HG02970 (cell line): ENCODE measurements at regions not wholly inside any gene's neighbourhood (a gene's known extent, or its start where the extent isn't known, plus 50 kb on each side); places are given as distances from the start of the nearest gene placed in this dataset.

Experiments
- ATAC-seq: cut with Tn5 transposase; IDR thresholded peaks from one replicate; pipeline ENCODE4 v1.9.1; 2021; ENCODE audit warnings: mild to moderate bottlenecking, moderate library complexity, moderate number of reproducible peaks; ENCODE audit not compliant: unreplicated experiment, low FRiP score

- ATAC-seq, result no peak
These were observed 314.0 kb upstream of the KCNJ16 start for GRCh38 chr17:69761011-69761410.

DNA sequence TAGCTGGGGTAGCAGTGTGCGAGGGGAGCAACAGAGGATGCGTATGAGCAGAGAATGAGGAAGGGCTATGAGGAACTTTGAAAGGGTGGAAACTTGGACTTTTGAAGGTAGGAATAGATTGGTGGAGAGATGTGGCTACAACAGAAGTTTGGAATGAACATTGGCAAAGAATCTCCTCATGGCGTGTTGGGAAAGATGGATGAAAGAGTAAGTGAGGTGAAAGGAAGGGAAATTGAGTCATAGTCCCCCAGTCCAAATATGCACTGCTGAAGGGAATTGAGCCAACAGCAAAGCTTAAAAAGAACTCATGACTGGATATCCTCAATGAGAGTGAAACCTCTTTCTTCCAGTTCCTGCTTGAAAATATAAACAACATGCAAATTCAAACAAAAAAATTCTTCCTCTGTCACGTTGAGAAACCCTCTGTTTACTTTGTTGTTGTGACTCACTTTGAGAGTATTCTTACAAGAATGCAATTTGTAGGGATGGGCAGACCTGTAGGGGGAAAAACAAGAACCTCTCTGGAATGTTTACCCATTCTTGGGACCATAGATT lies 313.2 kb upstream of the KCNJ16 start:
- ATAC-seq, result no peak

DNA sequence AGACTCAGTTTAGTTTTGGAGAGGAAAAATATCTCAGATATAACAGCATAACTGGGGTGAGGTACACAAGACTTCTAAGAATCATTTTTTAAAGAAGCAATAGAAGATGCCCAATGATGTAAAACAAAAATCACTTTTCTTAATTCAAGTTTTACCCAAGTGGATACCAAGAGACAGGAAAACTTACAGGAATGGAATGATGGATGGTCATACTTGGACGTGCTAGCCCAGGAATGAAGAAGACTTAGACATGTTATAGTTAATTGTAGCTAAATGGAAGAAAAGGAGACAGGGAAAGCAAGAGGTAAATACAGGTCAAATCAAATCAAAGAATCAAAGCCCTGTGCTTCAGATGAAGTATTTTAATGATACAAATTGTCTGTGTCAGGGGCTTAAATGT lies 312.7 kb upstream of the KCNJ16 start:
- no peak for ATAC-seq

DNA sequence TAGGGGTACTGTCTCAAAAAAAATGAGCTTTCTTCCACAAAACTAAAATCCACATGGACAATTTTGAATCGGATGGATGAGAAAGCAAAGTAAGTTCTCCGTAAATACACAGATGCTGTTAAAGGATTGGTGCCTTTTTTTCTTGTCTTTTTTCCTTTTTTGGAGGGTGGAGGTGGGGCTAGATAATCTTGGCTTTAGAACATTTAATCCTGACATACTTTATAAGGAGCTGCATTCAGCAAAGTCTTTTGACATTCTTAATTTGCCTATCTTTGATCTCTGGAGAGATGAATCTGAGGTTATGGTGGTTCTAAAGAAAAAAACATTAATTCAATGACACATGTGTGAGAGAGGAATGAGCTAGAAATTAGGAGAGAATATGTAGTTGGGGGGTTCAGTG lies 312.3 kb upstream of the KCNJ16 start:
- no peak for ATAC-seq

GRCh38 chr17:69763503-69763902 lies 311.5 kb upstream of the KCNJ16 start:
- ATAC-seq, result no peak

DNA sequence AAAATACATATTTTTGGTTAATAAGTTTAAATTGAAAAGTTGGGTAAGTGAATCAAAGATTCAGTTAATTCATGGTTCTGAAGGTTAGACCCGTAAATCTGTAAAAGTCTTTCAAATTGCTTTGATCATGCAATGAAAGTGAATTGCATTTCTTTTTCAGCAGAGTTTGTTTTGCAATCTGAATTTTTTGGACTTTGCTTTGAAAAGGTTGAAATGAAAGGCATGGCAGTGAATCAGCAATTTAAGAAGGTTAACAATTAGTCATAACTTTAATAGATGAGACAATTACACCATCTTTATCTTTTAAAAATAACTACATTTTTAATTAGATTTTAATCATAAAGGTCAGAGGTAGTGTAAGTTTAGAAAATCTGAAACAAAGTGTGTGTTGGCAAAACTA lies 310.9 kb upstream of the KCNJ16 start:
- ATAC-seq, result no peak

GRCh38 chr17:69769050-69769449 lies 306.0 kb upstream of the KCNJ16 start:
- no peak for ATAC-seq

- ATAC-seq, result no peak
These were observed 301.9 kb upstream of the KCNJ16 start for GRCh38 chr17:69773081-69773480.

GRCh38 chr17:69779378-69780214 lies 295.4 kb upstream of the KCNJ16 start:
- no peak for ATAC-seq

GRCh38 chr17:69783865-69784264 lies 291.2 kb upstream of the KCNJ16 start:
- no peak for ATAC-seq

DNA sequence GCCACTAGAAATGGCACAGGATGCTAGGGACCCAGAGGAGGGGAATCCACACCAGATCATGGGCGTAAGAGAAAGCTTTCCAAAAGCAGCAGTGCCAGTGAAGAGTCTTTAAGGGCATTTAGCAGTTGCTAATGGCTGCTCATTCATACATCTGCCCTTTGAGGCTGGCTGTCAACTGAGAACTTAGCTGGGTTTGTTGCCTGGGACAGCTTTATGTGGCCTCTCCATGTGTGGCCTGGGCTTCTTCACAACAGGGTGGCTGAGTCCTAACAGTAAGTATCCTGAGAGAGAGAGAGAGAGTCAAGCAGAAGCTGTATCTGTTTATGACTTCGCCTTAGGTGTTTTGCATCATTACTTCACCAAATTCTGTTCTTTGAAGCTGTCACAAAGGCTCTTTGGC lies 286.1 kb upstream of the KCNJ16 start:
- no peak for ATAC-seq

DNA sequence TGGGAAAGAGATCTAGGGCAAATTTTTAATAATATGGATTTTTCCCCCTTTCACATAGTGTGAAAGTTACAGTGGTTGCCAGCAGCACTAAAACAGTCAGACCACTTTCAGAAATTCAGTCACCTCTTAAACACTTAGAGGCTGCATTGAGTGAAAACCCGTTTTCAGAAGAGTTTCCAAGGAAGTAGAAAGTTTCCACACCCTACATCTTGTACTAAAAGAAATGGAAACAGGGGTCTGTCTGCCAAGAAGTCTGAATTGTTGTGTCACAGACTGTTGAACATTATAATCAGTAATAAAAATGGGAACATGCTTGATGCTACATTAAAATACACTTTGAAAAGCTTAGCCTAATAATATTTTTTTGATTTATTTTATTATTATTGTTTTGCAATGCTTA lies 278.9 kb upstream of the KCNJ16 start:
- ATAC-seq, result no peak

DNA sequence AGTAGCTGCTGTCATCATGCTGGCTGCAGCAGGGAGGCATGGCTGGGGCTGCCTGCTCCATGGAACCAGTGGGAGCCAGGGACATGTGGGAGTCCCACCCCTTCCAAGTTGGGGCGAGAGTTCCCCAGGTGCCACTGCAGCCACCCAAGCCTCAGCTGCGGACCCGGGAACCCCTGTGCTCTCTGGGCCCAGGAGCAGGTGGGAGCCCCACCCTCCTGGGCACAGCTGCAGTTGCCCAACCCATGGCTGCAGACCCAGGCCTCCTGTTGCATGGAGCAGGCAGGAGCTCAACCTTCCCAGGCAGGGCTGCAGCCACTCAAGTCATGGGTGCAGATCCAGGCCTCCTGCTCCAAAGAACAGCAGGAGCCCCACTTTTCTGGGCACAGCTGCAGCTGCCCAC lies 274.2 kb upstream of the KCNJ16 start:
- ATAC-seq, result no peak

DNA sequence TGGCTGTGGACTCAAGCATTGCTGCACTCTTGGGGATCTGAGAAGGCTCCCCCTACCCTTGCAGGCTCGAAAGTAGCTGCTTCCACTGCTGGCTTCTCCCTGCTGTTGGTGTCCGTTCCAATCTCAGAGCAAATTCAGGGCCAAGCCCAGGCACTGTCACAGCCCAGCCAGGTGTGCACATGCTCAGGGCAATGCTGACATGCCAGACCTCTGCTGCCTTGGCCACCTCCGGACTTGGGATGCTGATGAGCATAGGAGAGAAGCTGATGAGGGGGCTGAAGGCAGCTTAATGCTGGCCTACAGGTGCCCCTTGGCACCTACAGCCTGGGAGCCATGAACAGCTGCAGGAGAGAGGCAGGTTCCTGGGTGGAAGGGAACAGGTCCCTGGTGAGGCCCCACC lies 273.7 kb upstream of the KCNJ16 start:
- no peak for ATAC-seq

GRCh38 chr17:69802045-69802740 lies 272.8 kb upstream of the KCNJ16 start:
- no peak for ATAC-seq

- ATAC-seq, result no peak
These were observed 265.7 kb upstream of the KCNJ16 start for GRCh38 chr17:69809331-69809730.

- ATAC-seq, result no peak
These were observed 264.6 kb upstream of the KCNJ16 start for GRCh38 chr17:69810326-69810965.

- no peak for ATAC-seq
These were observed 262.7 kb upstream of the KCNJ16 start for GRCh38 chr17:69812240-69812837.

GRCh38 chr17:69814031-69814430 lies 261.0 kb upstream of the KCNJ16 start:
- no peak for ATAC-seq

GRCh38 chr17:69815406-69815805 lies 259.6 kb upstream of the KCNJ16 start:
- no peak for ATAC-seq

GRCh38 chr17:69818467-69818866 lies 256.6 kb upstream of the KCNJ16 start:
- no peak for ATAC-seq
